ENCODE measurements at regions not wholly inside any gene's neighbourhood (a gene's known extent, or its start where the extent isn't known, plus 50 kb on each side); places are given as distances from the start of the nearest gene placed in this dataset.

- TF ChIP-seq CTCF (conservative IDR thresholded peaks at IDR 0.05), result no peak
- no peak for TF ChIP-seq EZH2 (IDR thresholded peaks at IDR 0.05; ENCODE audit: low read depth)
These were observed 326.9 kb upstream of the MIR17HG start for GRCh38 chr13:91020461-91021034.
